GM12801 (cell line): ENCODE measurements at regions not wholly inside any gene's neighbourhood (a gene's known extent, or its start where the extent isn't known, plus 50 kb on each side); places are given as distances from the start of the nearest gene placed in this dataset.

Source experiments
- CTCF ChIP-seq: IDR thresholded peaks from one replicate; pipeline ENCODE4 v1.5.1; 2011; ENCODE audit warnings: control low read depth; ENCODE audit not compliant: insufficient read length; ENCODE audit errors: extremely low read depth

DNA sequence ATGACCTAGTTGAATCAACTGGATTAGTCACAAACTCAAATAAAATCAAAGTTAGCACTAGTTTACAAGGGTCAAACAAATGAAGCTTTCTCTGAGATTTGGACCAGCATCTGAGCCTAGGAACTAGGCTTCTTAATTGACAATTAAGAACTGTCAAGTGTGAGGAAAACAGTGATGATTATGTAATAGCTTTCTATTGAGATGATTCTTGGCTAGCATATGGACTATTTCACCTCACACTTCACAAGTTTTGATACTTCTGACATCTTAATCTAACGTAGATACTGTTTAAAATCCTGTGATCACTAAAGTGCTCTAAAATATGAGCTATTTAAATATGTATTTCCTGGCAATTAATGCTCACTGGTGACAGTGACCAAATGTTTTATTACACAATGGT lies 542.9 kb downstream of the EFNA5 start:
- no peak for TF ChIP-seq CTCF

- no peak for TF ChIP-seq CTCF
Measured at GRCh38 chr5:107126341-107126740, 544.4 kb downstream of the EFNA5 start.

DNA sequence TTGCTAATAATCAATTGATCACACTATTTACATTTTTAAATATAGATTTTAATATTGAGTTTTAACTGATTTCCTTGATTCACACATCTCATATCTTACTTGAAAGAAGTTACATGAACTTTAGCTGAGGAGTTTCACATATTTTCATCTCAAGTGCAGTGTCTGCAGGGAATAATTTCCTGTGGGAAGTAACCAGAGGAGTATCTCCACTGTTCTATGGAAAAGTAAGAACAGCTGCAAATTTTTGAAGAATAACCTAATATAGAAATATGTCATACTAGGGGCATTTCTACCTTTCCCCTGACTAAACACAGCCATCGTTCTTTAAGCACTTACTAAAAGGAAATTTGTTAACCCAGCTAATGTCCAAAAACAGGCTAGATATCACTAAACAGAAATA lies 546.4 kb downstream of the EFNA5 start:
- no peak for TF ChIP-seq CTCF

DNA sequence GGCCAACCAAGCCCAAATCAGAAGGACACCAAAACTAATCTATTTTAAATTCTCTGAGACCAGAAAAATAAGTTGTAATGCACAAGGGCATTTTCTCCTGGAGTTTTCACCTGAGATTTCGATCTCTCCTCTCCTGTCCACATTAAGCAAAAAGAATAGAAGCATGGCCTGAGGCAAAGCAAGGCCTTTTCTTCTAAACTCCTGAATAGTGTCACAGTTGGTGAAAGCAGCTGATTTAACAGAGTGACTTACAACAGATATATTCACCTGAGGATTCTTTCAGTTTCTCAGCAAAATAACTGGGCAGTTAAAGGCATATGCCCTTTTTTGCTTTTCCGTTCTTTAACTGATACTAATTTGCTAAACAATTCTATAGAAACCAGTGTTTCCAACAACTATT lies 547.7 kb downstream of the EFNA5 start:
- TF ChIP-seq CTCF: no peak

GRCh38 chr5:107121793-107122519 lies 548.8 kb downstream of the EFNA5 start:
- no peak for TF ChIP-seq CTCF

- TF ChIP-seq CTCF: no peak
Measured at GRCh38 chr5:107119656-107120055, 551.1 kb downstream of the EFNA5 start.

GRCh38 chr5:107118184-107119019 lies 552.3 kb downstream of the EFNA5 start:
- TF ChIP-seq CTCF: no peak
